Smooth muscle cell (in vitro differentiated cells): ENCODE measurements at regions not wholly inside any gene's neighbourhood (a gene's known extent, or its start where the extent isn't known, plus 50 kb on each side); places are given as distances from the start of the nearest gene placed in this dataset.

Experiments used
- DNase-seq: peaks from one replicate; lab custom pipeline; 2025; ENCODE audit not compliant: unreplicated experiment; lab: John Stamatoyannopoulos, UW
- H2AFZ ChIP-seq: fragments of 200-600 bp; sonication (generic); 2 replicates; pipeline ENCODE4 v1.6.0; 2016; ENCODE audit warnings: antibody characterized with exemption, low read depth, mild to moderate bottlenecking
- H3F3A ChIP-seq: fragments of 200-600 bp; sonication (generic); 2 replicates; pipeline ENCODE4 v1.6.0; 2017; ENCODE audit warnings: antibody characterized with exemption, low read depth
- H3K27ac ChIP-seq: fragments of 200-600 bp; sonication (generic); 2 replicates; pipeline ENCODE4 v1.5.1; 2016; ENCODE audit warnings: low read depth, mild to moderate bottlenecking
- H3K27me3 ChIP-seq: fragments of 200-600 bp; sonication (generic); 2 replicates; pipeline ENCODE4 v1.6.1; 2016; ENCODE audit warnings: low read depth, mild to moderate bottlenecking
- H3K36me3 ChIP-seq: fragments of 200-600 bp; sonication (generic); 2 replicates; pipeline ENCODE4 v1.5.1; 2016; ENCODE audit warnings: low read depth
- H3K4me1 ChIP-seq: fragments of 200-600 bp; sonication (generic); 2 replicates; pipeline ENCODE4 v1.5.1; 2016; ENCODE audit warnings: low read depth
- H3K4me2 ChIP-seq: fragments of 200-600 bp; sonication (generic); 2 replicates; pipeline ENCODE4 v1.6.0; 2016; ENCODE audit warnings: mild to moderate bottlenecking
- H3K4me3 ChIP-seq: fragments of 200-600 bp; sonication (generic); 2 replicates; pipeline ENCODE4 v1.5.1; 2016; ENCODE audit warnings: mild to moderate bottlenecking
- H3K79me2 ChIP-seq: fragments of 200-600 bp; sonication (generic); 2 replicates; pipeline ENCODE4 v1.6.0; 2016; ENCODE audit warnings: low read depth, mild to moderate bottlenecking
- H3K9ac ChIP-seq: fragments of 200-600 bp; sonication (generic); 2 replicates; pipeline ENCODE4 v1.6.0; 2016; ENCODE audit warnings: low read depth
- H3K9me3 ChIP-seq: fragments of 200-600 bp; sonication (generic); replicated peaks from 2 replicates; pipeline ENCODE4 v1.5.1; 2016; ENCODE audit warnings: low read depth
- H4K20me1 ChIP-seq: fragments of 200-600 bp; sonication (generic); 2 replicates; pipeline ENCODE4 v1.6.0; 2016; ENCODE audit warnings: low read depth
- WGBS: methylation state at CpG from one replicate; pipeline ENCODE4 v1.1.7; 2016; ENCODE audit warnings: low lambda C conversion rate; 5-methylcytosine and 5-hydroxymethylcytosine counted together
- TF ChIP-seq, protein P1 (sequence below): fragments of 200-600 bp; sonication (generic); IDR thresholded peaks from 2 replicates; pipeline ENCODE4 v1.5.1; 2017; ENCODE audit warnings: borderline replicate concordance, mild to moderate bottlenecking, antibody characterized with exemption; ENCODE audit not compliant: insufficient read depth, poor library complexity, severe bottlenecking

DNA sequence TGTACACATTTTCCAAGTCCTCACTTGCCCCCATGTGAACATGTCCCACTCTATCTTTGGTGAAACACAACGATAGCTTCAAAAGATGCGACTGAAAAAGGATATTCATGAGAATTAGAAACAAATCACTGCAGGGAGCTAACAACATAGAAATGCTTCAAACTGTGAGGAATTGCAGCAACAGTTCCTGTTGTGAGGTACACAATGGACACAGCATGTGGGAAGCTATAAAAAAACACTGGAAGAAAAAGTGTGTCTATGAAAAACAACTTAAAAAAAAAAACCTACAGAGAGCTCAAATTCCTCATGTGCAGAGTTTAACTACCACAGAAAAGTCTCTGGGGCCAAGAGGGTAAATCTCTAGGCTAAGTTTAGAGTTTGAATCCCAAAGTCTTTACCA lies 51.6 kb upstream of the BLTP1 start:
- Histone ChIP-seq H3K79me2 (no peaks in the 10 kb centered on the region), H2AFZ (no peak overlapping the region), H3K4me1 (peaks cover 7% of the 10 kb centered on the region), H3K9me3 (no peaks in the 10 kb centered on the region), H3K4me2 (no peak overlapping the region), H3F3A (no peaks in the 10 kb centered on the region), H3K27ac (no peak overlapping the region), H3K36me3 (no peaks in the 10 kb centered on the region), H4K20me1 (no peaks in the 10 kb centered on the region), H3K9ac (no peak overlapping the region), H3K27me3 (no peaks in the 10 kb centered on the region), H3K4me3 (no peak overlapping the region)
- no peak for DNase-seq
- TF ChIP-seq, protein P1, sequence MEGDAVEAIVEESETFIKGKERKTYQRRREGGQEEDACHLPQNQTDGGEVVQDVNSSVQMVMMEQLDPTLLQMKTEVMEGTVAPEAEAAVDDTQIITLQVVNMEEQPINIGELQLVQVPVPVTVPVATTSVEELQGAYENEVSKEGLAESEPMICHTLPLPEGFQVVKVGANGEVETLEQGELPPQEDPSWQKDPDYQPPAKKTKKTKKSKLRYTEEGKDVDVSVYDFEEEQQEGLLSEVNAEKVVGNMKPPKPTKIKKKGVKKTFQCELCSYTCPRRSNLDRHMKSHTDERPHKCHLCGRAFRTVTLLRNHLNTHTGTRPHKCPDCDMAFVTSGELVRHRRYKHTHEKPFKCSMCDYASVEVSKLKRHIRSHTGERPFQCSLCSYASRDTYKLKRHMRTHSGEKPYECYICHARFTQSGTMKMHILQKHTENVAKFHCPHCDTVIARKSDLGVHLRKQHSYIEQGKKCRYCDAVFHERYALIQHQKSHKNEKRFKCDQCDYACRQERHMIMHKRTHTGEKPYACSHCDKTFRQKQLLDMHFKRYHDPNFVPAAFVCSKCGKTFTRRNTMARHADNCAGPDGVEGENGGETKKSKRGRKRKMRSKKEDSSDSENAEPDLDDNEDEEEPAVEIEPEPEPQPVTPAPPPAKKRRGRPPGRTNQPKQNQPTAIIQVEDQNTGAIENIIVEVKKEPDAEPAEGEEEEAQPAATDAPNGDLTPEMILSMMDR, result no peak
- 33% methylated on average over 2 of the region's 2 CpGs for WGBS

DNA sequence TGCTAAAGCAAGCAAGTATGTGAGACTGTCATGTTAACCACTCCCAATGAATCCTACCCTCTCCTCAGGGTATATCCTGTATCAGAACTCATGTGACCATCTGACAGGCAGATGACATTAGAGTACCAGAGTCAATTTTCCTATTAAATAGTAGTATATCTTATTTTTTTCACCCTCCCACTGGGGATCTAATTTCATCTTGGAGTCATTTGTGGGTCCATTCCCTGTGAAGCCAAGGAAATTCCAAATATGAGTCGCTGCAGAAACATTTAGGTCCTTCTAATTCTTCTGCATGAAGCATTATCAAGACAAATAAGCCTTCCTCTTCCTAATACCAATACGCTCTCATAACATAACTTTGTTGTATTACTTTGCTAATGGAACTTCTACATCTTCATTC lies 52.2 kb upstream of the BLTP1 start:
- no peaks in the 10 kb centered on the region for H3K36me3 ChIP-seq
- H3K79me2 ChIP-seq, result no peaks in the 10 kb centered on the region
- TF ChIP-seq, protein P1, result no peak
- no peaks in the 10 kb centered on the region for H3F3A ChIP-seq
- H3K27ac ChIP-seq, result no peak overlapping the region
- H3K9ac ChIP-seq, result no peak overlapping the region
- 81% methylated on average over 2 of the region's 2 CpGs for WGBS
- H3K27me3 ChIP-seq, result no peaks in the 10 kb centered on the region
- no peak overlapping the region for H3K4me2 ChIP-seq
- peaks cover 7% of the 10 kb centered on the region for H3K4me1 ChIP-seq
- H2AFZ ChIP-seq, result no peak overlapping the region
- H4K20me1 ChIP-seq, result no peaks in the 10 kb centered on the region
- H3K9me3 ChIP-seq, result no peaks in the 10 kb centered on the region
- H3K4me3 ChIP-seq, result no peak overlapping the region
- DNase-seq, result no peak

DNA sequence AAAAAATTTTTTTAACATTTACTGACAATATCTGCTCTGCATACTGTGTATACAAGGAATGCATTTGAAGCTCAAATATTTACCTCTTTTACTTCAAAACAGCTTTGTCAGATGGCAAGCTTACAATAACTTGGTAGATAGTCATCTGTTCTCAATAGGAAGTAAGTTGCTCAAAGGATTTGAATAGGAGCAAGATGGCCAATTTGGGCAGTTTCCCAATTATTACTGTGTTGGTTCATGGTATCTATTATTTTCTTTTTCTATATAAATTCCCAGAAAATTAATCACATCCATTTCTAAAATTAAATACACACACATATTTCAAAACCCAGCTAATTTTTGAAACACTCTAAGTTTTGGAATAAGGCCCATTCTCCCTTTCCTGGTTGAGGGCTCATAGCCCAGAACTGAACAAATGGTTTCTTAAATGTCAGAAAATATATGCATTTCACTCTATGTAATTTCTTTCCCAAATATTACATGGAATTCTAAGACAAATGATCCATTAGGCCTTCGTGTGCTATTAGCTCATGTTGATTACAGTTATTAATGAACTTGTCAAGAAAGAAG lies 60.2 kb upstream of the BLTP1 start:
- Histone ChIP-seq H3K36me3 (no peaks in the 10 kb centered on the region), H3K9ac (no peak overlapping the region), H2AFZ (no peak overlapping the region), H3K4me1 (no peaks in the 10 kb centered on the region), H3K27ac (no peak overlapping the region), H3K4me3 (no peak overlapping the region), H3F3A (no peaks in the 10 kb centered on the region), H3K79me2 (no peaks in the 10 kb centered on the region), H3K27me3 (no peaks in the 10 kb centered on the region), H3K4me2 (no peak overlapping the region), H3K9me3 (no peaks in the 10 kb centered on the region), H4K20me1 (no peaks in the 10 kb centered on the region)
- TF ChIP-seq, protein P1, result no peak
- DNase-seq, result no peak
- 59% methylated on average over 1 of the region's 1 CpG for WGBS

DNA sequence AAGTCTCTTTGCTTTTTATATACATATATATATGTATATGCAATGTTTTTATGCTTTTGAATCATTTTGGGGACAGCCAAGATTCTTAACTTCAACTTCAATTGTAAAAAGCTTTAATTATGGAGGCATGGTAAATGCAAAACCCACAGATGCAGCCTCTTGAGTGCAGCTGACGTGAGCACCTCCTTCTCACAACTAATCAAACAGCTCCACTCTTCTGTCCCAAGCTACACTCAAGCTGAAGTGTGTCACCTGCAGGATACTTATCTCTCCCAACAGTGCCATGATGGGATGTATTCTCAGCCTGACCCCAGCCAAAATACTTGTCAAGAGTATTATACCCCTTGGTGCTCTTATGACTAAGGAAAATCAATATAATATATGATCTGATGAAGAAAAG lies 60.7 kb upstream of the BLTP1 start:
- Histone ChIP-seq H2AFZ (no peak overlapping the region), H3K9ac (no peak overlapping the region), H3K4me1 (no peaks in the 10 kb centered on the region), H3K79me2 (no peaks in the 10 kb centered on the region), H3K9me3 (no peaks in the 10 kb centered on the region), H3K36me3 (no peaks in the 10 kb centered on the region), H3K27ac (no peak overlapping the region), H3K4me2 (no peak overlapping the region), H3K27me3 (no peaks in the 10 kb centered on the region), H3F3A (no peaks in the 10 kb centered on the region), H4K20me1 (no peaks in the 10 kb centered on the region), H3K4me3 (no peak overlapping the region)
- DNase-seq, result no peak
- 89% methylated on average over 1 of the region's 1 CpG for WGBS
- TF ChIP-seq, protein P1, result no peak
